Skeletal muscle tissue (tissue), 3 donors: ENCODE measurements at regions not wholly inside any gene's neighbourhood (a gene's known extent, or its start where the extent isn't known, plus 50 kb on each side); places are given as distances from the start of the nearest gene placed in this dataset.

Experiments used
- H3K27ac ChIP-seq: one replicate; pipeline ENCODE4 v1.7.0; 2013; ENCODE audit warnings: mild to moderate bottlenecking, low read depth, low read length, inconsistent platforms
- H3K27me3 ChIP-seq, 3 donors: one replicate each; pipeline ENCODE4 v1.7.0; 2013; ENCODE audit warnings: low read length in 3 of 3; ENCODE audit not compliant: control insufficient read depth in 3 of 3, insufficient read depth in 3 of 3
- H3K36me3 ChIP-seq, 3 donors: one replicate each; pipeline ENCODE4 v1.7.0; 2013; ENCODE audit warnings: low read length in 3 of 3; ENCODE audit not compliant: control insufficient read depth in 3 of 3, insufficient read depth in 3 of 3
- H3K4me1 ChIP-seq, 3 donors: one replicate each; pipeline ENCODE4 v1.7.0; 2013; ENCODE audit warnings: low read length in 3 of 3, mild to moderate bottlenecking in 3 of 3; ENCODE audit not compliant: control insufficient read depth in 3 of 3, insufficient read depth in 3 of 3
- H3K4me3 ChIP-seq, 3 donors: one replicate each; pipeline ENCODE4 v1.7.0; 2013; ENCODE audit warnings: low read length in 3 of 3
- H3K9ac ChIP-seq, 3 donors: one replicate each; pipeline ENCODE4 v1.7.0; 2013; ENCODE audit warnings: low read length in 3 of 3, mild to moderate bottlenecking in 3 of 3, moderate library complexity in 2 of 3, low read depth in 1 of 3
- H3K9me3 ChIP-seq, 3 donors: one replicate each; pipeline ENCODE4 v1.7.0; 2013; ENCODE audit warnings: low read length in 3 of 3; ENCODE audit not compliant: control insufficient read depth in 3 of 3
- donor health status: Osteomylitis.

- H3K9ac ChIP-seq: no peak overlapping the region
- no peak overlapping the region for H3K4me3 ChIP-seq
- H3K36me3 ChIP-seq: no peaks in the 10 kb centered on the region
- H3K27ac ChIP-seq: no peak overlapping the region
- H3K27me3 ChIP-seq: peaks cover 0 to 13% (median 0%) of the 10 kb centered on the region in 3 donors
- H3K9me3 ChIP-seq: no peaks in the 10 kb centered on the region
- H3K4me1 ChIP-seq: no peaks in the 10 kb centered on the region
These were observed 105.7 kb upstream of the CARD11 start for GRCh38 chr7:3149231-3149995.

- Histone ChIP-seq H3K27ac (no peak overlapping the region), H3K36me3 (no peaks in the 10 kb centered on the region), H3K4me3 (no peak overlapping the region), H3K9ac (no peak overlapping the region), H3K4me1 (no peaks in the 10 kb centered on the region), H3K9me3 (no peaks in the 10 kb centered on the region), H3K27me3 (peaks cover 0 to 13% (median 0%) of the 10 kb centered on the region in 3 donors)
These were observed 106.4 kb upstream of the CARD11 start for GRCh38 chr7:3150027-3150426.

GRCh38 chr7:3151784-3152183 lies 108.1 kb upstream of the CARD11 start:
- Histone ChIP-seq H3K27ac (no peak overlapping the region), H3K9ac (no peak overlapping the region), H3K4me3 (no peak overlapping the region), H3K4me1 (no peaks in the 10 kb centered on the region), H3K27me3 (peaks cover 0 to 13% (median 0%) of the 10 kb centered on the region in 3 donors), H3K36me3 (no peaks in the 10 kb centered on the region), H3K9me3 (no peaks in the 10 kb centered on the region)

GRCh38 chr7:3152714-3153113 lies 109.0 kb upstream of the CARD11 start:
- H3K4me3 ChIP-seq: no peak overlapping the region
- H3K27ac ChIP-seq: no peak overlapping the region
- H3K9me3 ChIP-seq: no peaks in the 10 kb centered on the region
- no peaks in the 10 kb centered on the region for H3K36me3 ChIP-seq
- H3K27me3 ChIP-seq: peaks cover 0 to 13% (median 0%) of the 10 kb centered on the region in 3 donors
- H3K9ac ChIP-seq: no peak overlapping the region
- no peaks in the 10 kb centered on the region for H3K4me1 ChIP-seq

- no peak overlapping the region for H3K4me3 ChIP-seq
- peaks cover 0 to 16% (median 0%) of the 10 kb centered on the region in 3 donors for H3K27me3 ChIP-seq
- H3K27ac ChIP-seq: no peak overlapping the region
- H3K4me1 ChIP-seq: peaks cover 0 to 2% (median 0%) of the 10 kb centered on the region in 3 donors
- H3K9me3 ChIP-seq: no peaks in the 10 kb centered on the region
- no peak overlapping the region for H3K9ac ChIP-seq
- no peaks in the 10 kb centered on the region for H3K36me3 ChIP-seq
These were observed 109.5 kb upstream of the CARD11 start for GRCh38 chr7:3153118-3153517.

GRCh38 chr7:3154317-3154716 lies 110.7 kb upstream of the CARD11 start:
- Histone ChIP-seq H3K4me1 (peaks cover 0 to 2% (median 0%) of the 10 kb centered on the region in 3 donors), H3K9me3 (no peaks in the 10 kb centered on the region), H3K4me3 (no peak overlapping the region), H3K9ac (no peak overlapping the region), H3K36me3 (no peaks in the 10 kb centered on the region), H3K27me3 (peaks cover 0 to 11% (median 0%) of the 10 kb centered on the region in 3 donors), H3K27ac (no peak overlapping the region)

- Histone ChIP-seq H3K4me1 (peaks cover 0 to 2% (median 0%) of the 10 kb centered on the region in 3 donors), H3K36me3 (no peaks in the 10 kb centered on the region), H3K9me3 (no peaks in the 10 kb centered on the region), H3K27ac (no peak overlapping the region), H3K4me3 (no peak overlapping the region), H3K27me3 (peaks cover 0 to 5% (median 0%) of the 10 kb centered on the region in 3 donors), H3K9ac (no peak overlapping the region)
These were observed 111.3 kb upstream of the CARD11 start for GRCh38 chr7:3154881-3155494.

GRCh38 chr7:3156508-3156907 lies 112.8 kb upstream of the CARD11 start:
- Histone ChIP-seq H3K36me3 (no peaks in the 10 kb centered on the region), H3K4me1 (peaks cover 0 to 2% (median 0%) of the 10 kb centered on the region in 3 donors), H3K4me3 (no peak overlapping the region), H3K27ac (no peak overlapping the region), H3K27me3 (peaks cover 0 to 7% (median 0%) of the 10 kb centered on the region in 3 donors), H3K9ac (no peak overlapping the region), H3K9me3 (no peaks in the 10 kb centered on the region)

- peak overlapping the region; percentile 19 for H3K27ac ChIP-seq
- peak overlapping the region in 1 of 3 donors; percentile 25 for H3K9ac ChIP-seq
- peak overlapping the region in 1 of 3 donors; percentile 15 for H3K4me3 ChIP-seq
- H3K27me3 ChIP-seq: peaks cover 0 to 5% (median 0%) of the 10 kb centered on the region in 3 donors
- H3K36me3 ChIP-seq: no peaks in the 10 kb centered on the region
- H3K9me3 ChIP-seq: no peaks in the 10 kb centered on the region
- peaks cover 0 to 2% (median 0%) of the 10 kb centered on the region in 3 donors for H3K4me1 ChIP-seq
These were observed 114.1 kb upstream of the CARD11 start for GRCh38 chr7:3157566-3158287.
